C4-2B (cell line): ENCODE measurements at regions not wholly inside any gene's neighbourhood (a gene's known extent, or its start where the extent isn't known, plus 50 kb on each side); places are given as distances from the start of the nearest gene placed in this dataset.

Source experiments
- ZFX ChIP-seq: fragments of 450-650 bp; IDR thresholded peaks from 2 replicates; pipeline ENCODE4 v1.6.1; 2017
- TF ChIP-seq, protein P1 (sequence below): fragments of 450-650 bp; conservative IDR thresholded peaks from 2 replicates; pipeline ENCODE4 v1.5.1; 2017; ENCODE audit warnings: mild to moderate bottlenecking

GRCh38 chr2:195270466-195271039 is 386.5 kb upstream of the SLC39A10 start:
- TF ChIP-seq, protein P1, sequence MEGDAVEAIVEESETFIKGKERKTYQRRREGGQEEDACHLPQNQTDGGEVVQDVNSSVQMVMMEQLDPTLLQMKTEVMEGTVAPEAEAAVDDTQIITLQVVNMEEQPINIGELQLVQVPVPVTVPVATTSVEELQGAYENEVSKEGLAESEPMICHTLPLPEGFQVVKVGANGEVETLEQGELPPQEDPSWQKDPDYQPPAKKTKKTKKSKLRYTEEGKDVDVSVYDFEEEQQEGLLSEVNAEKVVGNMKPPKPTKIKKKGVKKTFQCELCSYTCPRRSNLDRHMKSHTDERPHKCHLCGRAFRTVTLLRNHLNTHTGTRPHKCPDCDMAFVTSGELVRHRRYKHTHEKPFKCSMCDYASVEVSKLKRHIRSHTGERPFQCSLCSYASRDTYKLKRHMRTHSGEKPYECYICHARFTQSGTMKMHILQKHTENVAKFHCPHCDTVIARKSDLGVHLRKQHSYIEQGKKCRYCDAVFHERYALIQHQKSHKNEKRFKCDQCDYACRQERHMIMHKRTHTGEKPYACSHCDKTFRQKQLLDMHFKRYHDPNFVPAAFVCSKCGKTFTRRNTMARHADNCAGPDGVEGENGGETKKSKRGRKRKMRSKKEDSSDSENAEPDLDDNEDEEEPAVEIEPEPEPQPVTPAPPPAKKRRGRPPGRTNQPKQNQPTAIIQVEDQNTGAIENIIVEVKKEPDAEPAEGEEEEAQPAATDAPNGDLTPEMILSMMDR: no peak
- TF ChIP-seq ZFX: no peak
